Lower lobe of right lung (tissue), 2 donors: ENCODE measurements at regions not wholly inside any gene's neighbourhood (a gene's known extent, or its start where the extent isn't known, plus 50 kb on each side); places are given as distances from the start of the nearest gene placed in this dataset.

Experiments
- ATAC-seq, 2 donors: fragments of 200-7000 bp; cut with Tn5 transposase; one replicate each; pipeline ENCODE4 v1.9.1; 2020 to 2022; ENCODE audit warnings: mild to moderate bottlenecking in 2 of 2, moderate library complexity in 2 of 2
- DNase-seq: peaks from one replicate; pipeline ENCODE4 v3.0.0-alpha.2; 2020
- H3K27ac ChIP-seq: fragments of 200-600 bp; one replicate; pipeline ENCODE4 v1.8.0; 2022
- H3K27me3 ChIP-seq: fragments of 200-600 bp; one replicate; pipeline ENCODE4 v1.8.0; 2022; ENCODE audit warnings: low read depth
- H3K36me3 ChIP-seq: fragments of 200-600 bp; one replicate; pipeline ENCODE4 v1.8.0; 2022; ENCODE audit warnings: mild to moderate bottlenecking
- H3K4me1 ChIP-seq: fragments of 200-600 bp; one replicate; pipeline ENCODE4 v1.8.0; 2022
- H3K4me3 ChIP-seq: fragments of 200-600 bp; one replicate; pipeline ENCODE4 v1.8.0; 2022; ENCODE audit warnings: mild to moderate bottlenecking
- H3K9me3 ChIP-seq: fragments of 200-600 bp; one replicate; pipeline ENCODE4 v1.8.0; 2022
- intact Hi-C: fragments of 100-400 bp; cut with DNase I; formaldehyde crosslinking; loops from one replicate; pipeline ENCODE4 v1.11.0; 2022
- TF ChIP-seq, protein P1 (sequence below): fragments of 200-600 bp; IDR thresholded peaks from one replicate; pipeline ENCODE4 v1.8.0; 2022; ENCODE audit warnings: antibody characterized with exemption, mild to moderate bottlenecking
- donor health status: DM: no; HTN: yes; CAD: no; lungs with severe emphysema.

- peaks cover 43% of the 10 kb centered on the region for H3K27me3 ChIP-seq
- H3K9me3 ChIP-seq = no peaks in the 10 kb centered on the region
- DNase-seq (no peak), ATAC-seq (no peak)
- no peak overlapping the region for H3K27ac ChIP-seq
- H3K4me1 ChIP-seq = peaks cover 7% of the 10 kb centered on the region
- intact Hi-C loops = no loop called here
- no peaks in the 10 kb centered on the region for H3K36me3 ChIP-seq
- no peak overlapping the region for H3K4me3 ChIP-seq
- TF ChIP-seq, protein P1, sequence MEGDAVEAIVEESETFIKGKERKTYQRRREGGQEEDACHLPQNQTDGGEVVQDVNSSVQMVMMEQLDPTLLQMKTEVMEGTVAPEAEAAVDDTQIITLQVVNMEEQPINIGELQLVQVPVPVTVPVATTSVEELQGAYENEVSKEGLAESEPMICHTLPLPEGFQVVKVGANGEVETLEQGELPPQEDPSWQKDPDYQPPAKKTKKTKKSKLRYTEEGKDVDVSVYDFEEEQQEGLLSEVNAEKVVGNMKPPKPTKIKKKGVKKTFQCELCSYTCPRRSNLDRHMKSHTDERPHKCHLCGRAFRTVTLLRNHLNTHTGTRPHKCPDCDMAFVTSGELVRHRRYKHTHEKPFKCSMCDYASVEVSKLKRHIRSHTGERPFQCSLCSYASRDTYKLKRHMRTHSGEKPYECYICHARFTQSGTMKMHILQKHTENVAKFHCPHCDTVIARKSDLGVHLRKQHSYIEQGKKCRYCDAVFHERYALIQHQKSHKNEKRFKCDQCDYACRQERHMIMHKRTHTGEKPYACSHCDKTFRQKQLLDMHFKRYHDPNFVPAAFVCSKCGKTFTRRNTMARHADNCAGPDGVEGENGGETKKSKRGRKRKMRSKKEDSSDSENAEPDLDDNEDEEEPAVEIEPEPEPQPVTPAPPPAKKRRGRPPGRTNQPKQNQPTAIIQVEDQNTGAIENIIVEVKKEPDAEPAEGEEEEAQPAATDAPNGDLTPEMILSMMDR = no peak
Observed at GRCh38 chr14:104462651-104463630, 116.6 kb upstream of the C14orf180 start.

DNA sequence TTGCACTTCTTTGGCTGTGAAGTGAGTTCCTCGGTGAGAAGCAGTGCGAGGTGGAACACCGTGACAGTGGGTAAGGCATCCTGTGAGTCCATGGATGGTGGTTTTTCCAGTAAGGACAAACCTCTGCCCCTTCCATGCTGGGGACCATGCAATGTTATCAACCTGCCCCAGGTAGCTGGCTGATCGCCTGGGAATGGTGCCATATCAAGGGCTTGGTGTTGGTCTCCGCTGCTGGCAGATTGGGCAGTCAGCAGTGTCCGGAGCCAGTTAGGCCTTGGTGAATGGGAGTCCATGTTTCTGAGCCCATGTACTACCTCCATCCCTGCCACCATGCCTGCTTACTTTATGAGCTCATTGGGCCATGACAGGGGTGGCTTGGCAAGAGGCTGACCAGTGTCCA, 114.7 kb upstream of the C14orf180 start:
- Histone ChIP-seq H3K4me3 (no peak overlapping the region), H3K4me1 (peaks cover 7% of the 10 kb centered on the region), H3K36me3 (no peaks in the 10 kb centered on the region), H3K27ac (no peak overlapping the region), H3K27me3 (peaks cover 43% of the 10 kb centered on the region), H3K9me3 (no peaks in the 10 kb centered on the region)
- DNase-seq (peak; percentile 16), ATAC-seq (no peak)
- TF ChIP-seq, protein P1 = no peak
- intact Hi-C loops = no loop called here

- ATAC-seq (no peak), DNase-seq (no peak)
- Histone ChIP-seq H3K27ac (no peak overlapping the region), H3K36me3 (no peaks in the 10 kb centered on the region), H3K27me3 (peaks cover 34% of the 10 kb centered on the region), H3K9me3 (no peaks in the 10 kb centered on the region), H3K4me3 (no peak overlapping the region), H3K4me1 (peaks cover 7% of the 10 kb centered on the region)
- TF ChIP-seq, protein P1 = no peak
- intact Hi-C loops = no loop called here
Observed at GRCh38 chr14:104465482-104466390, 113.8 kb upstream of the C14orf180 start.

GRCh38 chr14:104467236-104467635, 112.3 kb upstream of the C14orf180 start:
- Histone ChIP-seq H3K4me1 (peaks cover under 1% of the 10 kb centered on the region), H3K27ac (no peak overlapping the region), H3K9me3 (no peaks in the 10 kb centered on the region), H3K36me3 (no peaks in the 10 kb centered on the region), H3K4me3 (no peak overlapping the region), H3K27me3 (peaks cover 22% of the 10 kb centered on the region)
- DNase-seq = no peak
- no peak for ATAC-seq
- intact Hi-C loops = no loop called here
- TF ChIP-seq, protein P1 = no peak

- intact Hi-C loops = no loop called here
- no peaks in the 10 kb centered on the region for H3K4me1 ChIP-seq
Observed at GRCh38 chr14:104467641-104468040, 111.9 kb upstream of the C14orf180 start.

More at GRCh38 chr14:104467641-104468040, 111.9 kb upstream of the C14orf180 start:
- no peak overlapping the region for H3K4me3 ChIP-seq
- no peak overlapping the region for H3K27ac ChIP-seq
- H3K27me3 ChIP-seq = peaks cover 18% of the 10 kb centered on the region
- no peaks in the 10 kb centered on the region for H3K36me3 ChIP-seq
- TF ChIP-seq, protein P1 = no peak
- H3K9me3 ChIP-seq = no peaks in the 10 kb centered on the region
- DNase-seq = no peak
- ATAC-seq = no peak
